ENCODE measurements at regions not wholly inside any gene's neighbourhood (a gene's known extent, or its start where the extent isn't known, plus 50 kb on each side); places are given as distances from the start of the nearest gene placed in this dataset.

GRCh38 chr6:148199584-148199983, 143.1 kb upstream of the SASH1 start:
- intact Hi-C loops (cut with micrococcal nuclease), result no loop called here

GRCh38 chr6:148200293-148200692, 142.3 kb upstream of the SASH1 start:
- intact Hi-C loops (cut with micrococcal nuclease), result no loop called here

GRCh38 chr6:148200781-148201180, 141.9 kb upstream of the SASH1 start:
- intact Hi-C loops (cut with micrococcal nuclease), result no loop called here

DNA sequence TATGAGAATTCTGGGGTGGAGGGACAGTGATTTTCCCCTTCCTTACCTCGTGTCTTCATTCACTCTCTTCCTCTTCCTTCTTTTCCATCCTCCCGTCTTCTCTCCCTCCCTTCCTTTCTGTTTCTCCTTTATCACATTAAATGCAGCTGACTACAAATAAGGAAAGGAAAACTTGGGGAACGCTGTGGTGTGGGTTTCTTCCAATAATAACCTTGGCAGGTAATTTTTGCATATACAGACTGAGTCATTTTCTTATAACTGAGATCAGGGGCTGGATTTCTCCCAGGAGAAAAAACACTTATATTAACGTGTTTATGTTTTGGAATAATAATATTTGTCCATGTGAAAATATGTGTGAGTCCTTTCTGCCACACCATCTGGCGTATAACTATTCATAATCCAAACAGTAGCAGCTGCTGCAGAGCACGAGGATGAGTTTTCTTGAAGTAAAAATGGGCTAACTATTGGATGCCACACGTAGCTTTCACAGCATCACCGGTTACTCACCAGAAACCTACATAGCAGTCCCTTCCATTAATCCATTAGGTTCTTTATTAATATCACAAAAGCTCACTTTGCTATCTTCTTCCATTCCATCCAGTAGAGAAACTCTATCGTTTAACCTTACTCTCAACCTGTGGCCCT, 139.2 kb upstream of the SASH1 start:
- intact Hi-C loops (cut with micrococcal nuclease), result no loop called here

DNA sequence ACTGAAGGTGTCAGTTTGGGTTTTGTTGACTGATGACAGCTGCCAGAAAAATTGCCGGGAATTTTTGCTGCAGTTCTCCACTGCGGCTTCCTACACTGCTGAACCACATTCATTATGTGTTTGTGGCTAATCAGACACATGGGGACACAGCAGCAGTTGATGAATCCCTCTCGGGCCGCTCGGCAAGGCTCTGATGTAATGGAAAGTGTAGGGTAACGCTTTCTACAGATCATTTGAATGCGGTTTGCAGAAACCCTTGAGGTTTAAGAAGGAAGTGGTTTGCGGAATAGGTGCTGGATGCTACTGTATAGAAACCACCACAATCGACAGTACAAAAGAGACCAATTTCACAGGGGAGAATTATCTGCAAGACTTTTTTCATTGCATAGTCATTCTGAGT, 138.7 kb upstream of the SASH1 start:
- intact Hi-C loops (cut with micrococcal nuclease), result no loop called here

DNA sequence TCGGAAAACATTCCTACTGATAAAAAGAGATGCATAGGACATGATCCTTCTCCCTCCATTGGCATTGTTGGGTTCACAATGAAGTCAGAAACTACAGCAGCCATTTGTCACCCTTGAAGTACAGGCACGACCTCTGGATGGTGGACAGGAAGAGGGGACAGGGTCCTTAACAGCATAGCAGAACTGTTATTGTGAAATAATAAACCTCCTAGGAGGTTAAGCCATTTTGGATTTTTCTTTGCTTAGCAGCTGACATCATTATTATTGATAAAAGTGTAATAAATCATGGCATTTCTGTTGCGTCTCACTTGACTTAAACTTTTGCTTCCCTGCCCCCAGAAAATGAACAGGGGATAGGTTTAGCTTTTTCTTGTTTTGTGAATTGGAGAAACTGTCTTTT, 134.3 kb upstream of the SASH1 start:
- intact Hi-C loops (cut with micrococcal nuclease), result no loop called here

DNA sequence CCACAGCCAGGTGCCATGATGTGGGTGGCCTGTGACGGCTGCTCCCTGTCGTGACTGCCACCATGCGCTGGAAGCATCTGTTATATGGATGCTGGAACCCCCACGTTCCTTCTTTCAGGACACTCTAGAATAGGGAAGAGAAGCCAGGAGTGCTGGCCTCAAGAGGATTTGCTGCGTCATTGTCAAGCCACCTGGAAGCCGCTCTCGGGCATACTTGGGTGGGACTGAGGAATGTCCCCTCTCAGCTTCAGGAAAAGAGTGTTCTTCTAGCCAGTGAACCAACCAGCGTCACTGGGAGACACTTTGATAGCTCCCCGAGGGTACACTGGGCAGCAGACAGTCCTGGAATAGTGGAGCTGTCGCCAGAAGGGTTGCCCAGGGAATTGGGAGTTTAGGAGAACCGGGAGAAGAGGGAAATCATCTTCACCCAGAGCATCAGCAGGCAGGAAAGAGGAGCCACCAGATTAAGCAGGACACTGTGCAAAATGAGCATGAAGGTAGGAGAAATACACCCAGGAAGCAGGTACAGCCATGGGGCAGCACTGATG, 130.8 kb upstream of the SASH1 start:
- intact Hi-C loops (cut with micrococcal nuclease), result no loop called here

DNA sequence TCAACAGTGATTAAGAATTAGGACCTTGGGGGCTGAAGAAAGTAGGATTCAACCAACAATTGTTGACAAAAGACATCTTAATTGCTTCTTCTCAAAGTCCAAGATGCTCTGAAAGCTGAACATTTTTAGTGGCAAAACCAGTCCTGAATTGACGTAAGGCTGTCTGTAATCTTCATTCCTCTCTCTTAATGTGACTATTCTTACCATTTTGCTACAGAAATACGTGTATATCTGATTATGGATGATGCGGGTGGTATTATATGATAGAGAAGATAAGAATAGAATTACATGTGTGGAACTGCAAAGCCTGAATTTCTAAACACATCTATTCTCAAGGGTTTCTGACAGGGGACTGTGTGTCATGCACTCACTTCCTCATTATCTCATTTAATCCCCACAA, 130.3 kb upstream of the SASH1 start:
- intact Hi-C loops (cut with micrococcal nuclease), result no loop called here

GRCh38 chr6:148213366-148213765, 129.3 kb upstream of the SASH1 start:
- intact Hi-C loops (cut with micrococcal nuclease), result no loop called here

DNA sequence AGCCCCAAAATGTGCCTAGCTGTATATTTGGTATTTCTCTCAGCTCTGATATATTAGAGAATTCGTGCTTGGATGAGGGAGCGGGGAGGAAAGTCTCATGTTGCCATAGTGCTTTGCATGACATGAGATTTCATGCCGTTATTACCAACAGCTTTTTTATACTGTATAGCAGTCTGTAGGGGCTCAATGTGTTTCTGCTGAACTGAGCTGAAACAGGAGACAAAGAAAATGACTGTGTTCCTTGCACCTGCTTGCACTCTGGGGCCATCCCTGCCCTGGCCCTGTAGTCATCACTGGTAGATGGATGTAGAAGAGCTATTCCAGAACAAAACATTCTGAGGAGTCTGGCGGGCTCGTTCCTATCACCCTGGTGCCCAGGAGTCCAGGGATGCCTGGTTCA, 128.0 kb upstream of the SASH1 start:
- intact Hi-C loops (cut with micrococcal nuclease), result no loop called here

GRCh38 chr6:148217051-148217450, 125.6 kb upstream of the SASH1 start:
- intact Hi-C loops (cut with micrococcal nuclease), result no loop called here

- intact Hi-C loops (cut with micrococcal nuclease), result no loop called here
Observed at GRCh38 chr6:148217921-148218320, 124.7 kb upstream of the SASH1 start.

DNA sequence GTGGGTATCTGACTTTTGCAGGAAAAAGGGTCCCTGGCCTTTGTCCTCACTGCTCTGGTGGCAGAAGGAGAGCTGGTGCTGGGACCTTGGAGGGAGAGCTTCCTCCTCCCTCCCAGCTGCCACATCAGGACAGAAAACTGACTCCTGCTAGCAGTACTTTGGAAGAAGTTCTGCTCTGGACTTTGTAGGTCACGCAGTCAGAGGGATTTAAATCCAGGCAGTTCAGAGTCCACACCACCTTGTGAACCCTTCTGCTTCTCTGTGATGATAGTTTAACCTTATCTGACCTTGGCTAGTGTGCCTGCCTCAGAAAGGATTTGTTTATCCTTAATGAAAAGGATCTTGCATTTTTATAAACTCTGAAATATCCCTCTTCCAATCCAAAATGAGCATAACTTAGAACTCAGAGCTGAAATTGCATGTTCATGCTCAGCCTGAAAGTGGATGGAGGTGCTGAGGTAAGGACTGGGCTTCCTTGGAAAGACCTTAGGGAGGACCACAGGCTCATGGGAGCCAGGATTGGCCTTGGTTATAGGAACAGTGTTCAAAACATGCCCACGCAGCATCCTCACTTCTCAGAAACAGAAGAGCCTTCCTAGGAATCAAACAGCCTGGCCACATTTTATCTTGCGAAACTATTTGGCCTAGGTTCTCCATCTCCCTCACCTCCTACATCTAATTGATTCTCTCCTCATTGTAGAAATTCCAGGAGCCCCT, 123.9 kb upstream of the SASH1 start:
- intact Hi-C loops (cut with micrococcal nuclease), result no loop called here

GRCh38 chr6:148221196-148221979, 121.2 kb upstream of the SASH1 start:
- intact Hi-C loops (cut with micrococcal nuclease), result no loop called here

DNA sequence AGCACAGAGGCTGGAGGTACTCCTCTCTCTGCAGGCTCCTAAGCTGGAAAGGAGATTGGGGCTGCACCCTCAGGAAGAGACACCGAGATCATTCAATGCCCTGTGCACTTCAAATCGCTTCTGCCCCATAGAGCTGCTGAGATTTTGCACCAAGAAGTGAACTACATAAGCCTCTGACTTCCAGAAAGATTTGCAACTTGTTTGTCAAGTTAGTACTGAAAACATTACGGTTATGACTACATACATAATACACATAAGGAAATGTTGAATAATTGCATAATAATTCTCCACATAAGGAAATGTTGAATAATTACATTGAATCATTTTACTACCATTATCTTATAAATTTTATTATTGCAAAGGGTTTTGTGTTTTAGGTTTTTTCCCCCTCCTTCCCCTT, 120.3 kb upstream of the SASH1 start:
- intact Hi-C loops (cut with micrococcal nuclease), result no loop called here

GRCh38 chr6:148222846-148223245, 119.8 kb upstream of the SASH1 start:
- intact Hi-C loops (cut with micrococcal nuclease), result no loop called here

GRCh38 chr6:148223424-148223842, 119.2 kb upstream of the SASH1 start:
- intact Hi-C loops (cut with micrococcal nuclease), result no loop called here

DNA sequence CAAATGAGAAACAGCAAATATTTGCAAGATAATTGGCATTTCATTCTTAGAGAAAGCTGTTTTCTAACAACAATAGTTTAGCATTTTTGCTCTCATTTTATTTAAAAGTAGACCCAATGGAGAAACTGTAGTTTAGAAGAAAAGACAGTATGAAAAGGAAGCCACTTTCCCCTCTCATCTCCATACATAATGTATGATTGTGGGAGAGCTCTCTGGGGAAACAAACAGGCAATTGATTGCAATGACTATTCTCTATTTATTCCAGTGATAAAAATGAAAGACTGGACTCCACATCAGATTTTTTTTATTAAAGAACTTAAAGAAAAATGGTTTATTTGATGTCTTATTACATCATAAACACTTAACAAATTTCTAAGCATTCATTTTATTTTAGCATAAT, 116.8 kb upstream of the SASH1 start:
- intact Hi-C loops (cut with micrococcal nuclease), result no loop called here

GRCh38 chr6:148226284-148226683, 116.4 kb upstream of the SASH1 start:
- intact Hi-C loops (cut with micrococcal nuclease), result no loop called here

DNA sequence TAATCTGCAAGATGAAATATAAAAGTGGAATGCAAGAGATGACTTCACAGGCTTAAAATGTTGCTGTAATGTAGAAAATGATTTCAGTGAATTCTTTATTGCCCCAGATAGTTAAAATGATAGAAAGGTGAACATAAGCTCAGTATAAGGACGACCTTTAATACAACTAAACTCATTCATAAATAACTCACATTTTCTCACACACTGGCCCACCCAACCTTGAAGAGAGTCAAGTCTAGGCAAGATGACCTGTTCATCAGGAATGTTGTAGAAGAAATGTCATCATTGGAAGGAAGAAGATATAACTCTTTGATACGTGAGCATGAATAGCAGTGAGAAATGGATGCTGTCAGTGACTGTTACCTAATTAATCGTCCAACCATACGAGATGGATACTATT, 111.1 kb upstream of the SASH1 start:
- intact Hi-C loops (cut with micrococcal nuclease), result no loop called here

- intact Hi-C loops (cut with micrococcal nuclease), result no loop called here
Observed at GRCh38 chr6:148235446-148235845, 107.2 kb upstream of the SASH1 start.

DNA sequence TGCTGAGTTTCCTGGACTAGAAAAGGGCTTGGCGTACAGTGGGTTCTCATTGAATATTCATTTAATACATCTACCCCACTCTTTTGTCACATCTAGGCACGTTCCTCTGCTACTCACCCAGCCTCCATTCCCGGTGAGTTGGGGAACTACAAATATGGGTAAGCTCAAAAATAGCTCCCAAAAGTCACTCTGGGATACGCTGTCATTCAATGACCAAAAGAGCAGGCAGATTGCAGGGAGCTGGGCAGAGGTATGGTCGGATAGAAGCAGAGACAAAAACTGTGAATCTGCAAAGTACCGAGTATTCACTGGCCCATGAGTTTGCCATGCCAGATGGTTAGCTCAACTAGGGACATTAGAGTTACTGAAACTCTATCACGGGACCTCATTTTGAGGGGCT, 103.9 kb upstream of the SASH1 start:
- intact Hi-C loops (cut with micrococcal nuclease), result no loop called here
